ENCODE measurements at regions not wholly inside any gene's neighbourhood (a gene's known extent, or its start where the extent isn't known, plus 50 kb on each side); places are given as distances from the start of the nearest gene placed in this dataset.
A peak's percentile ranks its signal among the peaks of the same experiment; 100 is the strongest.

DNA sequence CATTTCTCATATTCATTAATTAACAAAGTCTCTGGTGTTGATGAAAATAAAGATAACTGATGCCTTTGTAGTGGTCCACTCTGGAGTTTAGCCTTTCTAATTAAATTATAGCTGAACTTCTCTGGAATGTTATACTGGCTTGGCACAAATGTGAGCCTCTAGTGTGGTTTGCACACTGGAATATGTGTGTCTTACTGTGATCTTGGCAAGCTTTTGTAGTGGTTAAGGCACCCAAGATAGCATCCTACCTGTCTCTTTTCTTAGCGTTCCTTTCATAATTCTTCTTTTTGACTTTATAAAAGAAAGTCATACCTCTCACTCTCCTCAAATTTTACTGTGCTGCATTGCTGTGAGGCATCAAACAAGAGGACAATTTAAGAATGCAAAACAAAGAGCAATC is 107.4 kb downstream of the UTRN start:
- no peak for TF ChIP-seq CTCF (conservative IDR thresholded peaks at IDR 0.05; ENCODE audit: low read depth)
- ChIA-PET POLR2A (ENCODE audit: low non-redundant PET) (no interaction called here), CTCF (no interaction called here)
- DNase-seq (ENCODE audit: low spot score) = no peak
- no peak overlapping the region for H3K27ac ChIP-seq

GRCh38 chr6:144394210-144394609 is 109.1 kb downstream of the UTRN start:
- CTCF ChIA-PET = interaction anchor here (0.6 kb wide), 1 partner anchor 12 kb away, joined by 4 read pairs; no protein-coding TSS in a partner anchor
- TF ChIP-seq CTCF (conservative IDR thresholded peaks at IDR 0.05; ENCODE audit: low read depth) = no peak
- no peak for DNase-seq (ENCODE audit: low spot score)
- no peak overlapping the region for H3K27ac ChIP-seq
- POLR2A ChIA-PET (ENCODE audit: low non-redundant PET) = no interaction called here

- DNase-seq (ENCODE audit: low spot score) = peak; percentile 20
- CTCF ChIA-PET = interaction anchor here (0.6 kb wide), 1 partner anchor 13 kb away, joined by 4 read pairs; no protein-coding TSS in a partner anchor
- TF ChIP-seq CTCF (conservative IDR thresholded peaks at IDR 0.05; ENCODE audit: low read depth) = no peak
Observed at GRCh38 chr6:144395014-144395413, 109.9 kb downstream of the UTRN start.

DNA sequence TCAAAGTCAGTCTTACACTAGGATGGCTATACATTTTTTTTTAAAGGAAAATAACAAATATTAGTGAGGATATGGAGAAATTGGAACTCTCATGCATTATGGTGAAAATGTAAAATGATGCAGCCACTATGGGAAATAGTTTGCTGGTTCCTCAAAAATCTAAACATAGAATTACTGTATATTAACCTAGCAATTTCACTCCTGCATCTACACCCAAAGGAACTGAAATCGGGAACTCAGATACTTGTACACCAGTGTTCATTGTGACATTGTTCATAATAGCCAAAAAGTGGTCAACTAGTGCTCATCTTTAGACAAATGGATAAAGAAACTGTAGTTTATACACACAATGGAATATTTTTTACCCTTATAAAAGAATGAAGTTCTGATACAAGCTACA is 110.7 kb downstream of the UTRN start:
- CTCF ChIA-PET = no interaction called here
- no peak for DNase-seq (ENCODE audit: low spot score)

More at GRCh38 chr6:144395014-144395413, 109.9 kb downstream of the UTRN start:
- no peak overlapping the region for H3K27ac ChIP-seq
- POLR2A ChIA-PET (ENCODE audit: low non-redundant PET) = no interaction called here

GRCh38 chr6:144397141-144397540 is 112.0 kb downstream of the UTRN start:
- TF ChIP-seq CTCF (conservative IDR thresholded peaks at IDR 0.05; ENCODE audit: low read depth) = no peak
- ChIA-PET CTCF (interaction anchor here (0.7 kb wide), 1 partner anchor 235 kb away, joined by 4 read pairs; no protein-coding TSS in a partner anchor), POLR2A (ENCODE audit: low non-redundant PET) (no interaction called here)

More for the DNA sequence above, 110.7 kb downstream of the UTRN start:
- no peak overlapping the region for H3K27ac ChIP-seq
- no peak for TF ChIP-seq CTCF (conservative IDR thresholded peaks at IDR 0.05; ENCODE audit: low read depth)
- POLR2A ChIA-PET (ENCODE audit: low non-redundant PET) = no interaction called here

DNA sequence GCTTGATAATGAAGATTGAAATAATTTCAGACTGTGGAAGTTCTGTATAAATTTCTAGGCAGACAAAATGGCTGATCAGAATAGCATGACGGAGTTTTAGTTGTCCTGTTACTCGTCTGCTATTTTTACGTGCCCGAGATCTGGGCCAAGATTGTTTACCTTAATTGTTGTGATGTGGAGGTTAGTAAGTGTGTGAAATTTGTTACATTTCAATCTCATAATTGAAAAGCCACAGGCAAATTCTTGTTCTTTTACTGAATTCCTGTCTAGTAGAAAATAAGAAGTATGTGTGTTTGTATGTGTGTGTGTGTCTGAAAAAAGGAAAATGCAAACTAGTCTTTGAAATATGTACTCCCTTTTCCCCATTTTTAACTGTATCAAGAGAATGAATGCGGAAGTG is 115.2 kb downstream of the UTRN start:
- no peak for TF ChIP-seq CTCF (conservative IDR thresholded peaks at IDR 0.05; ENCODE audit: low read depth)
- ChIA-PET POLR2A (ENCODE audit: low non-redundant PET) (no interaction called here), CTCF (no interaction called here)
- no peak for DNase-seq (ENCODE audit: low spot score)
- H3K27ac ChIP-seq = no peak overlapping the region

More at GRCh38 chr6:144397141-144397540, 112.0 kb downstream of the UTRN start:
- no peak overlapping the region for H3K27ac ChIP-seq
- DNase-seq (ENCODE audit: low spot score) = no peak

All from RWPE1 (cell line).